HepG2 (cell line): ENCODE measurements at regions not wholly inside any gene's neighbourhood (a gene's known extent, or its start where the extent isn't known, plus 50 kb on each side); places are given as distances from the start of the nearest gene placed in this dataset.

ENCODE experiments used
- ATAC-seq: fragments of 200-7000 bp; cut with Tn5 transposase; 3 replicates; pipeline ENCODE4 v1.9.1; 2020; ENCODE audit warnings: mild to moderate bottlenecking, moderate library complexity
- BruUV-seq: library from RNA; stranded (reverse); fragments of 400-500 nt; replicated peaks from 2 replicates; lab custom pipeline; 2021; lab: Mats Ljungman, UMichigan
- CTCF ChIA-PET: fragments of 300-600 bp; formaldehyde crosslinking; extraction: SDS; loops from one replicate; lab custom pipeline; 2021; ENCODE audit warnings: low total read pairs, inconsistent platforms, low intra/inter-chr PET ratio; lab: Yijun Ruan, JAX
- POLR2A ChIA-PET: fragments of 350-600 bp; sonication (Branson Sonifier 250); formaldehyde crosslinking; loops from one replicate; lab custom pipeline; 2020; ENCODE audit warnings: antibody characterized with exemption, inconsistent platforms; lab: Yijun Ruan, JAX
- DNase-seq: peaks from one replicate; pipeline ENCODE4 v3.0.0-alpha.2; 2015; ENCODE audit warnings: low spot score
- FAIRE-seq: peaks from 3 replicates; lab custom pipeline; 2011; peaks lifted over from hg19 to GRCh38; lab: Jason Lieb, UNC
- H2AFZ ChIP-seq: one replicate; pipeline ENCODE4 v1.6.1; 2011; ENCODE audit warnings: low read length, inconsistent platforms
- H3K27ac ChIP-seq: fragments of 300-600 bp; 3 replicates; pipeline ENCODE4 v1.8.0; 2011; ENCODE audit warnings: mixed run types, mild to moderate bottlenecking, mixed read lengths, low read length, inconsistent platforms; ENCODE audit not compliant: insufficient read depth; ENCODE audit errors: extremely low read length
- H3K27me3 ChIP-seq, 2 experiments: fragments of 200-600 bp in 1 of 2; 2 replicates in 1 of 2; 3 replicates in 1 of 2; pipeline versions ENCODE4 v1.6.0 to v1.8.0; 2011; ENCODE audit warnings: low read length in 2 of 2, mild to moderate bottlenecking in 2 of 2, moderate library complexity in 2 of 2, inconsistent platforms in 1 of 2; ENCODE audit not compliant: insufficient read depth in 2 of 2, control insufficient read depth in 1 of 2
- H3K36me3 ChIP-seq, 2 experiments: fragments of 200-600 bp in 1 of 2; replicated peaks in 1 of 2; 2 replicates in 1 of 2; 3 replicates in 1 of 2; pipeline versions ENCODE4 v1.5.1 to v1.8.0; 2011; ENCODE audit warnings: low read length in 2 of 2, inconsistent platforms in 1 of 2; ENCODE audit not compliant: insufficient read depth in 2 of 2, control insufficient read depth in 1 of 2
- H3K4me1 ChIP-seq: 2 replicates; pipeline ENCODE4 v1.5.1; 2012; ENCODE audit warnings: low read length, inconsistent platforms; ENCODE audit not compliant: insufficient read depth
- H3K4me2 ChIP-seq: 2 replicates; pipeline ENCODE4 v1.6.0; 2011; ENCODE audit warnings: low read depth, low read length, inconsistent platforms
- H3K4me3 ChIP-seq, 3 experiments: fragments of 200-600 bp in 1 of 3; sonication (generic), shearing (Covaris generic) in 1 of 3; replicated peaks in 1 of 3; 2 replicates each; pipeline ENCODE4 v1.5.1; 2011 to 2016; ENCODE audit warnings: low read length in 3 of 3, inconsistent platforms in 2 of 3, low read depth in 2 of 3, mild to moderate bottlenecking in 2 of 3, control low read depth in 1 of 3, mixed read lengths in 1 of 3; ENCODE audit not compliant: insufficient read depth in 1 of 3
- H3K79me2 ChIP-seq: one replicate; pipeline ENCODE4 v1.6.1; 2011; ENCODE audit warnings: low read length, inconsistent platforms; ENCODE audit not compliant: insufficient read depth
- H3K9ac ChIP-seq: 2 replicates; pipeline ENCODE4 v1.6.0; 2011; ENCODE audit warnings: mild to moderate bottlenecking, low read depth, low read length, inconsistent platforms; ENCODE audit not compliant: insufficient read depth
- H3K9me3 ChIP-seq: 2 replicates; pipeline ENCODE4 v1.5.1; 2012; ENCODE audit warnings: mild to moderate bottlenecking, low read length
- H4K20me1 ChIP-seq: 2 replicates; pipeline ENCODE4 v1.6.0; 2011; ENCODE audit warnings: inconsistent platforms, mild to moderate bottlenecking, low read length, moderate library complexity; ENCODE audit not compliant: insufficient read depth
- ISX ChIP-seq: sonication (generic); formaldehyde crosslinking; conservative IDR thresholded peaks from 2 replicates; pipeline ENCODE4 v1.5.0; 2020; ENCODE audit warnings: missing genetic modification reagents
- PAX8 ChIP-seq: sonication (generic); formaldehyde crosslinking; IDR thresholded peaks from 2 replicates; pipeline ENCODE4 v1.8.0; 2022; ENCODE audit warnings: mild to moderate bottlenecking, missing genetic modification reagents, borderline replicate concordance
- ZFP1 ChIP-seq: IDR thresholded peaks from 2 replicates; pipeline ENCODE4 v1.6.1; 2016
- ZNF251 ChIP-seq: sonication (generic); formaldehyde crosslinking; IDR thresholded peaks from 2 replicates; pipeline ENCODE4 v1.9.0; 2021; ENCODE audit warnings: mild to moderate bottlenecking, missing genetic modification reagents
- WGBS: methylation state at CpG from one replicate; pipeline ENCODE4 v1.1.6; 2017; ENCODE audit warnings: low lambda C conversion rate; 5-methylcytosine and 5-hydroxymethylcytosine counted together
- in situ Hi-C: cut with HindIII; loops from 2 replicates; pipeline ENCODE4 v1.10.0; 2017; ENCODE audit warnings: low pct_unique_long_range_greater_than_20kb; ENCODE audit not compliant: extremely low pct_ligation_motif_present
- intact Hi-C: fragments of 100-400 bp; cut with micrococcal nuclease; formaldehyde crosslinking; loops from one replicate; pipeline ENCODE4 v1.10.0; 2022; ENCODE audit not compliant: unreplicated experiment
- small RNA-seq, 3 experiments: library from RNA; depleted of rRNA; stranded (forward); fragments of <200 nt; gene quantifications; one replicate each; pipeline ENCODE3, GENCODE V24; 2012; ENCODE audit warnings: low read depth in 2 of 3, low replicate concordance in 1 of 3; ENCODE audit not compliant: insufficient read length in 3 of 3, insufficient read depth in 2 of 3

DNA sequence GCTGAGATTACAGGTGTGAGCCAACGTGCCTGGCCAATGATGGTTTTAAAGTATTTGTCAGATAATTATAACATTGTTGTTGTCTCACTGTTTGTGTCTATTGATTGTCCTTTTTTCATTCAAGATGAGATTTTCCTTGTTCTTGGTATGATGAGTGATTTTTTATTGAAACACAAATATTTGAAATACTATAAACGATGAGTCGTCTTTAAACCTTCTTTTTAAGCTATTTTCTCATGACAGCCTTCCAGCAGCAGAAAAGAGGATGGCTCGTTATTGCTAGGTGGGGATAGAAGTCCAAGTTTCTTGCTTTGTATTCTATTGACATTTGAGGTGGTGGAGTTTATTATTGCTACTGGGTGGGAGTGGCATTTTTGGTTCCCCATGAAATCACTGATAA, 61.7 kb upstream of the MDFIC2 start:
- in situ Hi-C loops (no loop called here), intact Hi-C loops (no loop called here)
- no peak overlapping the region for H3K9ac ChIP-seq
- POLR2A ChIA-PET, result no interaction called here
- 7% methylated on average over 4 of the region's 4 CpGs for WGBS
- 0 out of 2 replicates have a peak, but pooled peaks cover 3% of the 10 kb centered on the region for H3K9me3 ChIP-seq
- ATAC-seq (no peak), FAIRE-seq (no peak), DNase-seq (no peak)
- CTCF ChIA-PET, result no interaction called here
- no peak overlapping the region for H3K4me2 ChIP-seq
- H3K4me3 ChIP-seq, result no peak overlapping the region
- H2AFZ ChIP-seq, result no peak overlapping the region
- no peaks in the 10 kb centered on the region for H4K20me1 ChIP-seq
- no peak overlapping the region for H3K27ac ChIP-seq
- TF ChIP-seq ZFP1 (no peak), PAX8 (CRISPR knock-in tag) (no peak), ZNF251 (CRISPR knock-in tag) (no peak), ISX (CRISPR knock-in tag) (no peak)
- no peaks in the 10 kb centered on the region for H3K4me1 ChIP-seq
- no peaks in the 10 kb centered on the region for H3K27me3 ChIP-seq
- no TSS peak for BruUV-seq
- H3K79me2 ChIP-seq, result no peaks in the 10 kb centered on the region
- H3K36me3 ChIP-seq, result no peaks in the 10 kb centered on the region

Small RNAs in the stretch of these regions (small RNA-seq; reads per million reads assigned to genes)
- gene COX6CP6 (0 reads per million in 3 experiments), gene RNU6-281P (0 reads per million in 3 experiments)
